ENCODE measurements at regions not wholly inside any gene's neighbourhood (a gene's known extent, or its start where the extent isn't known, plus 50 kb on each side); places are given as distances from the start of the nearest gene placed in this dataset.

DNA sequence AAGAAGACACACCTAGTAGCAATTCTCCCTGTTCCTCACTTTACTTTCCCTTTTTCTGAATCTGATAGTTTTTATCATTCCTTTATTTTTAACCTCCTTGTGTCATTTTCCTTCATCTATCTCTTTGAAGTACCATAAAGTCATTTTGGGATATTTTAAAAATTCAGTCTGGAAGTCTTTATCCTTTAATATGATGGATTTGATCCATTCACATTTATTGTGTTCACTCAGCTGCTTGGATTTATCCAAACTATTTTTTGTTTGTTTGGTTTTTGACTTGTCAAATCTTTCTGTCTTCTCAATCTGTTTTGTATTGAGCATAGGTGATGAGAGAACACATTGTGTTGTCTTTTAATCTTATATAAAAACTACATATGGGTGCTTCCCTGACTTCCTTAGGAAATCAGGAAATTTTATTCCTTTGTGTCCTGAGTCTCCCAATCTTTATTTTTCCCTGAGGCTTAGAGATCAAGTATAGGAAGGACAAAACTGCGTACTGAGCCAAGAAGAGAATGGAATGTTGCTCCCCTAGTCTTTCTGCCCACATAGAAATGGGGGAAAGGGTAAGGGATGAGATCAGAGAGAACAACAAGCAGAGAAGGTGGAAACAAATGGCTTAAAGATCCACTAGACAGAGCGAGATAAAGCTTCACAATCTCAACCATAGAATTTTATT, 132.7 kb upstream of the HABP2 start:
- CTCF ChIA-PET = no interaction called here
- H3K79me2 ChIP-seq (ENCODE audit: insufficient read depth) = no peaks in the 10 kb centered on the region

More for the DNA sequence above, 132.7 kb upstream of the HABP2 start:
- H3K9me3 ChIP-seq = 0 out of 2 replicates have a peak, but pooled peaks cover 7% of the 10 kb centered on the region
- no peaks in the 10 kb centered on the region for H3K9me2 ChIP-seq
- DNase-seq = no peak
- no peak overlapping the region for H3K4me3 ChIP-seq (ENCODE audit: low read depth in 2 of 2, low read length in 1 of 2)
- POLR2A ChIA-PET = no interaction called here
- H3K36me3 ChIP-seq (replicated peaks in 1 of 2; ENCODE audit: control insufficient read depth in 1 of 2, insufficient read depth in 2 of 2, low read length in 1 of 2) = no peaks in the 10 kb centered on the region
- TF ChIP-seq, protein P1, sequence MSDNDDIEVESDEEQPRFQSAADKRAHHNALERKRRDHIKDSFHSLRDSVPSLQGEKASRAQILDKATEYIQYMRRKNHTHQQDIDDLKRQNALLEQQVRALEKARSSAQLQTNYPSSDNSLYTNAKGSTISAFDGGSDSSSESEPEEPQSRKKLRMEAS (IDR thresholded peaks at IDR 0.05; ENCODE audit: low read depth) = no peak
- TF ChIP-seq, protein P2, sequence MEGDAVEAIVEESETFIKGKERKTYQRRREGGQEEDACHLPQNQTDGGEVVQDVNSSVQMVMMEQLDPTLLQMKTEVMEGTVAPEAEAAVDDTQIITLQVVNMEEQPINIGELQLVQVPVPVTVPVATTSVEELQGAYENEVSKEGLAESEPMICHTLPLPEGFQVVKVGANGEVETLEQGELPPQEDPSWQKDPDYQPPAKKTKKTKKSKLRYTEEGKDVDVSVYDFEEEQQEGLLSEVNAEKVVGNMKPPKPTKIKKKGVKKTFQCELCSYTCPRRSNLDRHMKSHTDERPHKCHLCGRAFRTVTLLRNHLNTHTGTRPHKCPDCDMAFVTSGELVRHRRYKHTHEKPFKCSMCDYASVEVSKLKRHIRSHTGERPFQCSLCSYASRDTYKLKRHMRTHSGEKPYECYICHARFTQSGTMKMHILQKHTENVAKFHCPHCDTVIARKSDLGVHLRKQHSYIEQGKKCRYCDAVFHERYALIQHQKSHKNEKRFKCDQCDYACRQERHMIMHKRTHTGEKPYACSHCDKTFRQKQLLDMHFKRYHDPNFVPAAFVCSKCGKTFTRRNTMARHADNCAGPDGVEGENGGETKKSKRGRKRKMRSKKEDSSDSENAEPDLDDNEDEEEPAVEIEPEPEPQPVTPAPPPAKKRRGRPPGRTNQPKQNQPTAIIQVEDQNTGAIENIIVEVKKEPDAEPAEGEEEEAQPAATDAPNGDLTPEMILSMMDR (IDR thresholded peaks at IDR 0.05) = no peak
- TF ChIP-seq JUND (IDR thresholded peaks at IDR 0.05) (no peak), GABPA (IDR thresholded peaks at IDR 0.05; ENCODE audit: low read depth) (no peak), RCOR1 (IDR thresholded peaks at IDR 0.05; ENCODE audit: low read length) (no peak), NFIC (IDR thresholded peaks at IDR 0.05; ENCODE audit: borderline replicate concordance) (no peak), TCF12 (IDR thresholded peaks at IDR 0.05) (no peak), FOXM1 (IDR thresholded peaks at IDR 0.05; ENCODE audit: low read depth) (no peak), GATA2 (CRISPR knock-in tag; IDR thresholded peaks at IDR 0.05) (no peak), FOXJ3 (CRISPR knock-in tag; IDR thresholded peaks at IDR 0.05) (no peak), RFX5 (IDR thresholded peaks at IDR 0.05; ENCODE audit: low read length) (no peak), TEAD4 (IDR thresholded peaks at IDR 0.05; ENCODE audit: borderline replicate concordance, insufficient read depth) (no peak), SIN3A (IDR thresholded peaks at IDR 0.05; ENCODE audit: borderline replicate concordance, low read depth, low read length) (no peak), SMC3 (IDR thresholded peaks at IDR 0.05; ENCODE audit: low read depth, low read length) (no peak), CHD2 (IDR thresholded peaks at IDR 0.05; ENCODE audit: low read length, partially characterized antibody) (no peak), FOSL2 (IDR thresholded peaks at IDR 0.05; ENCODE audit: borderline replicate concordance, low read depth) (no peak), MEF2A (IDR thresholded peaks at IDR 0.05; ENCODE audit: borderline replicate concordance, low read depth) (no peak)
- TF ChIP-seq, protein P3, sequence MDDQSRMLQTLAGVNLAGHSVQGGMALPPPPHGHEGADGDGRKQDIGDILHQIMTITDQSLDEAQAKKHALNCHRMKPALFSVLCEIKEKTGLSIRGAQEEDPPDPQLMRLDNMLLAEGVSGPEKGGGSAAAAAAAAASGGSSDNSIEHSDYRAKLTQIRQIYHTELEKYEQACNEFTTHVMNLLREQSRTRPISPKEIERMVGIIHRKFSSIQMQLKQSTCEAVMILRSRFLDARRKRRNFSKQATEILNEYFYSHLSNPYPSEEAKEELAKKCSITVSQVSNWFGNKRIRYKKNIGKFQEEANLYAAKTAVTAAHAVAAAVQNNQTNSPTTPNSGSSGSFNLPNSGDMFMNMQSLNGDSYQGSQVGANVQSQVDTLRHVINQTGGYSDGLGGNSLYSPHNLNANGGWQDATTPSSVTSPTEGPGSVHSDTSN (IDR thresholded peaks at IDR 0.05) = no peak
- WGBS (ENCODE audit: low lambda C conversion rate) = 17% methylated on average over 2 of the region's 2 CpGs
- no peak overlapping the region for H3K4me2 ChIP-seq
- no peaks in the 10 kb centered on the region for H3K27me3 ChIP-seq (ENCODE audit: insufficient read depth)
- no peak overlapping the region for H3K9ac ChIP-seq
- H3F3A ChIP-seq (replicated peaks; ENCODE audit: insufficient read depth) = no peaks in the 10 kb centered on the region
- no peaks in the 10 kb centered on the region for H3K4me1 ChIP-seq (ENCODE audit: control insufficient read depth in 1 of 2, insufficient read depth in 2 of 2, low read depth in 1 of 2, low read length in 1 of 2)
- no peaks in the 10 kb centered on the region for H4K20me1 ChIP-seq (ENCODE audit: insufficient read depth)
- no peak overlapping the region for H2AFZ ChIP-seq (ENCODE audit: low read depth)
- no peak overlapping the region for H3K27ac ChIP-seq (ENCODE audit: low read depth in 2 of 2, low read length in 1 of 2)
